AG04449 (cell line): ENCODE measurements at regions not wholly inside any gene's neighbourhood (a gene's known extent, or its start where the extent isn't known, plus 50 kb on each side); places are given as distances from the start of the nearest gene placed in this dataset.

ENCODE experiments used
- CTCF ChIA-PET: fragments of 350-600 bp; formaldehyde crosslinking; extraction: SDS; loops from one replicate; lab custom pipeline; 2021; ENCODE audit warnings: antibody characterized with exemption; lab: Yijun Ruan, JAX
- POLR2A ChIA-PET: fragments of 400-600, 350-600 bp; formaldehyde crosslinking; extraction: SDS; loops from one replicate; lab custom pipeline; 2020; ENCODE audit warnings: antibody characterized with exemption, inconsistent platforms; lab: Yijun Ruan, JAX
- DNase-seq: peaks from one replicate; pipeline ENCODE4 v3.0.0-alpha.2; 2010; ENCODE audit warnings: low read depth, low spot score
- H3K4me3 ChIP-seq: 2 replicates; pipeline ENCODE4 v1.5.1; 2011; ENCODE audit warnings: low read depth, mild to moderate bottlenecking, control low read depth, low read length
- CTCF ChIP-seq: IDR thresholded peaks from one replicate; pipeline ENCODE4 v1.5.1; 2011; ENCODE audit warnings: mild to moderate bottlenecking, moderate library complexity, low read length, control low read depth, inconsistent platforms; ENCODE audit not compliant: insufficient read depth; ENCODE audit errors: missing control alignments

- TF ChIP-seq CTCF: no peak
- POLR2A ChIA-PET: no interaction called here
- CTCF ChIA-PET: interaction anchor here (0.9 kb wide), 1 partner anchor 97 kb away, joined by 4 read pairs; no protein-coding TSS in a partner anchor
- no peak for DNase-seq
- H3K4me3 ChIP-seq: no peak overlapping the region
Measured at GRCh38 chr1:157407367-157407766, 144.9 kb downstream of the FCRL5 start.

- POLR2A ChIA-PET: no interaction called here
- CTCF ChIA-PET: no interaction called here
- H3K4me3 ChIP-seq: no peak overlapping the region
Measured at GRCh38 chr1:157405662-157406061, 146.7 kb downstream of the FCRL5 start.

GRCh38 chr1:157404614-157405013 is 147.7 kb downstream of the FCRL5 start:
- TF ChIP-seq CTCF: no peak
- H3K4me3 ChIP-seq: no peak overlapping the region
- POLR2A ChIA-PET: no interaction called here
- CTCF ChIA-PET: interaction anchor here (0.6 kb wide), 1 partner anchor 14 kb away, joined by 3 read pairs; no protein-coding TSS in a partner anchor
- no peak for DNase-seq

More at GRCh38 chr1:157405662-157406061, 146.7 kb downstream of the FCRL5 start:
- TF ChIP-seq CTCF: no peak
- no peak for DNase-seq

GRCh38 chr1:157404063-157404501 is 148.2 kb downstream of the FCRL5 start:
- POLR2A ChIA-PET: no interaction called here
- CTCF ChIA-PET: interaction anchor here (1.6 kb wide), 1 partner anchor 92 kb away, joined by 5 read pairs; no protein-coding TSS in a partner anchor
- no peak overlapping the region for H3K4me3 ChIP-seq
- no peak for DNase-seq
- TF ChIP-seq CTCF: no peak

- no peak for DNase-seq
- CTCF ChIA-PET: interaction anchor here (1.6 kb wide), 2 partner anchors 12 to 93 kb away, joined by 5 read pairs; no protein-coding TSS in a partner anchor
Measured at GRCh38 chr1:157403608-157404007, 148.7 kb downstream of the FCRL5 start.

GRCh38 chr1:157403203-157403602 is 149.1 kb downstream of the FCRL5 start:
- CTCF ChIA-PET: interaction anchor here (1.6 kb wide), 2 partner anchors 12 to 93 kb away, joined by 5 read pairs; no protein-coding TSS in a partner anchor
- POLR2A ChIA-PET: no interaction called here
- TF ChIP-seq CTCF: no peak
- no peak for DNase-seq
- no peak overlapping the region for H3K4me3 ChIP-seq

More at GRCh38 chr1:157403608-157404007, 148.7 kb downstream of the FCRL5 start:
- no peak for TF ChIP-seq CTCF
- H3K4me3 ChIP-seq: no peak overlapping the region
- POLR2A ChIA-PET: no interaction called here
